ENCODE measurements at regions not wholly inside any gene's neighbourhood (a gene's known extent, or its start where the extent isn't known, plus 50 kb on each side); places are given as distances from the start of the nearest gene placed in this dataset.

DNA sequence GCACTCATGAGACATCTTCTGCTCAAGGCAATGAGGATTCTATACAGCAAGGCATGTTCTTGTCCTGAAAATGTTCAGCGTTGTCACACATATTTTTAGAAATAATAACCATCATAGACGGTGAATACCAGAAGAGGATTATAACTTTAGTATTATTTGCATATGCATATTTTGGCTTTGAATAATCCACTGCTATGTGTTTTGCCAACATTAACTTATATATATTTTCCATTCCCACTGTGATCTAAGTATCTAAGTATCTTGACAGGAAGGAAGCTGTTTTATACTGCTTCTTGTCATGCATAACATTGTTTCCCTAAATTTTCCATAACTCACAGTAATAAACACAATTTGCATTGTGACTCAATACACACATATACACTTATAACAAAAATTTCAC lies 509.5 kb downstream of the TBL1XR1 start:
- TF ChIP-seq, protein P1, sequence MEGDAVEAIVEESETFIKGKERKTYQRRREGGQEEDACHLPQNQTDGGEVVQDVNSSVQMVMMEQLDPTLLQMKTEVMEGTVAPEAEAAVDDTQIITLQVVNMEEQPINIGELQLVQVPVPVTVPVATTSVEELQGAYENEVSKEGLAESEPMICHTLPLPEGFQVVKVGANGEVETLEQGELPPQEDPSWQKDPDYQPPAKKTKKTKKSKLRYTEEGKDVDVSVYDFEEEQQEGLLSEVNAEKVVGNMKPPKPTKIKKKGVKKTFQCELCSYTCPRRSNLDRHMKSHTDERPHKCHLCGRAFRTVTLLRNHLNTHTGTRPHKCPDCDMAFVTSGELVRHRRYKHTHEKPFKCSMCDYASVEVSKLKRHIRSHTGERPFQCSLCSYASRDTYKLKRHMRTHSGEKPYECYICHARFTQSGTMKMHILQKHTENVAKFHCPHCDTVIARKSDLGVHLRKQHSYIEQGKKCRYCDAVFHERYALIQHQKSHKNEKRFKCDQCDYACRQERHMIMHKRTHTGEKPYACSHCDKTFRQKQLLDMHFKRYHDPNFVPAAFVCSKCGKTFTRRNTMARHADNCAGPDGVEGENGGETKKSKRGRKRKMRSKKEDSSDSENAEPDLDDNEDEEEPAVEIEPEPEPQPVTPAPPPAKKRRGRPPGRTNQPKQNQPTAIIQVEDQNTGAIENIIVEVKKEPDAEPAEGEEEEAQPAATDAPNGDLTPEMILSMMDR (IDR thresholded peaks at IDR 0.05) = no peak
- no peak for TF ChIP-seq POLR2AphosphoS5 (IDR thresholded peaks at IDR 0.05; ENCODE audit: low read depth, low read length)
- TF ChIP-seq NFIC (IDR thresholded peaks at IDR 0.05; ENCODE audit: borderline replicate concordance) = no peak
- no peak for TF ChIP-seq GABPA (IDR thresholded peaks at IDR 0.05; ENCODE audit: low read depth)
- TF ChIP-seq, protein P2, sequence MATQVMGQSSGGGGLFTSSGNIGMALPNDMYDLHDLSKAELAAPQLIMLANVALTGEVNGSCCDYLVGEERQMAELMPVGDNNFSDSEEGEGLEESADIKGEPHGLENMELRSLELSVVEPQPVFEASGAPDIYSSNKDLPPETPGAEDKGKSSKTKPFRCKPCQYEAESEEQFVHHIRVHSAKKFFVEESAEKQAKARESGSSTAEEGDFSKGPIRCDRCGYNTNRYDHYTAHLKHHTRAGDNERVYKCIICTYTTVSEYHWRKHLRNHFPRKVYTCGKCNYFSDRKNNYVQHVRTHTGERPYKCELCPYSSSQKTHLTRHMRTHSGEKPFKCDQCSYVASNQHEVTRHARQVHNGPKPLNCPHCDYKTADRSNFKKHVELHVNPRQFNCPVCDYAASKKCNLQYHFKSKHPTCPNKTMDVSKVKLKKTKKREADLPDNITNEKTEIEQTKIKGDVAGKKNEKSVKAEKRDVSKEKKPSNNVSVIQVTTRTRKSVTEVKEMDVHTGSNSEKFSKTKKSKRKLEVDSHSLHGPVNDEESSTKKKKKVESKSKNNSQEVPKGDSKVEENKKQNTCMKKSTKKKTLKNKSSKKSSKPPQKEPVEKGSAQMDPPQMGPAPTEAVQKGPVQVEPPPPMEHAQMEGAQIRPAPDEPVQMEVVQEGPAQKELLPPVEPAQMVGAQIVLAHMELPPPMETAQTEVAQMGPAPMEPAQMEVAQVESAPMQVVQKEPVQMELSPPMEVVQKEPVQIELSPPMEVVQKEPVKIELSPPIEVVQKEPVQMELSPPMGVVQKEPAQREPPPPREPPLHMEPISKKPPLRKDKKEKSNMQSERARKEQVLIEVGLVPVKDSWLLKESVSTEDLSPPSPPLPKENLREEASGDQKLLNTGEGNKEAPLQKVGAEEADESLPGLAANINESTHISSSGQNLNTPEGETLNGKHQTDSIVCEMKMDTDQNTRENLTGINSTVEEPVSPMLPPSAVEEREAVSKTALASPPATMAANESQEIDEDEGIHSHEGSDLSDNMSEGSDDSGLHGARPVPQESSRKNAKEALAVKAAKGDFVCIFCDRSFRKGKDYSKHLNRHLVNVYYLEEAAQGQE (IDR thresholded peaks at IDR 0.05; ENCODE audit: low read depth, low read length) = no peak
- no peak for TF ChIP-seq TAF1 (IDR thresholded peaks at IDR 0.05; ENCODE audit: borderline replicate concordance, low read depth, low read length)
- no peak for TF ChIP-seq JUND (IDR thresholded peaks at IDR 0.05)
- TF ChIP-seq, protein P3, sequence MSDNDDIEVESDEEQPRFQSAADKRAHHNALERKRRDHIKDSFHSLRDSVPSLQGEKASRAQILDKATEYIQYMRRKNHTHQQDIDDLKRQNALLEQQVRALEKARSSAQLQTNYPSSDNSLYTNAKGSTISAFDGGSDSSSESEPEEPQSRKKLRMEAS (IDR thresholded peaks at IDR 0.05; ENCODE audit: low read depth) = no peak
- TF ChIP-seq, protein P4, sequence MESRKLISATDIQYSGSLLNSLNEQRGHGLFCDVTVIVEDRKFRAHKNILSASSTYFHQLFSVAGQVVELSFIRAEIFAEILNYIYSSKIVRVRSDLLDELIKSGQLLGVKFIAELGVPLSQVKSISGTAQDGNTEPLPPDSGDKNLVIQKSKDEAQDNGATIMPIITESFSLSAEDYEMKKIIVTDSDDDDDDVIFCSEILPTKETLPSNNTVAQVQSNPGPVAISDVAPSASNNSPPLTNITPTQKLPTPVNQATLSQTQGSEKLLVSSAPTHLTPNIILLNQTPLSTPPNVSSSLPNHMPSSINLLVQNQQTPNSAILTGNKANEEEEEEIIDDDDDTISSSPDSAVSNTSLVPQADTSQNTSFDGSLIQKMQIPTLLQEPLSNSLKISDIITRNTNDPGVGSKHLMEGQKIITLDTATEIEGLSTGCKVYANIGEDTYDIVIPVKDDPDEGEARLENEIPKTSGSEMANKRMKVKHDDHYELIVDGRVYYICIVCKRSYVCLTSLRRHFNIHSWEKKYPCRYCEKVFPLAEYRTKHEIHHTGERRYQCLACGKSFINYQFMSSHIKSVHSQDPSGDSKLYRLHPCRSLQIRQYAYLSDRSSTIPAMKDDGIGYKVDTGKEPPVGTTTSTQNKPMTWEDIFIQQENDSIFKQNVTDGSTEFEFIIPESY (IDR thresholded peaks at IDR 0.05; ENCODE audit: borderline replicate concordance, low read depth) = no peak
- TF ChIP-seq, protein P5, sequence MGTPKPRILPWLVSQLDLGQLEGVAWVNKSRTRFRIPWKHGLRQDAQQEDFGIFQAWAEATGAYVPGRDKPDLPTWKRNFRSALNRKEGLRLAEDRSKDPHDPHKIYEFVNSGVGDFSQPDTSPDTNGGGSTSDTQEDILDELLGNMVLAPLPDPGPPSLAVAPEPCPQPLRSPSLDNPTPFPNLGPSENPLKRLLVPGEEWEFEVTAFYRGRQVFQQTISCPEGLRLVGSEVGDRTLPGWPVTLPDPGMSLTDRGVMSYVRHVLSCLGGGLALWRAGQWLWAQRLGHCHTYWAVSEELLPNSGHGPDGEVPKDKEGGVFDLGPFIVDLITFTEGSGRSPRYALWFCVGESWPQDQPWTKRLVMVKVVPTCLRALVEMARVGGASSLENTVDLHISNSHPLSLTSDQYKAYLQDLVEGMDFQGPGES (IDR thresholded peaks at IDR 0.05; ENCODE audit: low read depth, low read length) = no peak
- TF ChIP-seq EZH2phosphoT487 (IDR thresholded peaks at IDR 0.05; ENCODE audit: borderline replicate concordance, low read depth) = no peak

All from SK-N-SH (cell line).